ENCODE measurements at regions not wholly inside any gene's neighbourhood (a gene's known extent, or its start where the extent isn't known, plus 50 kb on each side); places are given as distances from the start of the nearest gene placed in this dataset.

DNA sequence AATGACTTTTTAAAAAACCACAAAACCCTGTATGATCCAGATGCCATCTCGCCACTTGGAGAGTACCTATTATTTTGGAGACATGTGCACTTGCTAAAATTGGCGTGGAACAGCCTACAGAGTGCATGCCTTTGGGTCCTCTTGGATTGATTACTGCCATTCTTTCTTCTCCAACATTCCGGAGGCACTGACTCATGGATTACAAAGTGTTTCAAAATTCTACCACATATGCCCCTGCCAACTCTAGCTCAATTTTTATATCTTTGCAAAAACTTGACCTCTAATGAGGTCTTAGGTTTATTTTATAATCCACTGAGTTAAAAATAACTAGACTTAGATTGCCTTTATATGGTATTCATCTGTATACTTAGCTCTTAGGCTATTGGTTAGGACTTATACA, 55.8 kb upstream of the KIF5B start:
- no peak for TF ChIP-seq CTCF (IDR thresholded peaks at IDR 0.05)
- no peak for TF ChIP-seq POLR2A (IDR thresholded peaks at IDR 0.05)
